ENCODE measurements at regions not wholly inside any gene's neighbourhood (a gene's known extent, or its start where the extent isn't known, plus 50 kb on each side); places are given as distances from the start of the nearest gene placed in this dataset.

DNA sequence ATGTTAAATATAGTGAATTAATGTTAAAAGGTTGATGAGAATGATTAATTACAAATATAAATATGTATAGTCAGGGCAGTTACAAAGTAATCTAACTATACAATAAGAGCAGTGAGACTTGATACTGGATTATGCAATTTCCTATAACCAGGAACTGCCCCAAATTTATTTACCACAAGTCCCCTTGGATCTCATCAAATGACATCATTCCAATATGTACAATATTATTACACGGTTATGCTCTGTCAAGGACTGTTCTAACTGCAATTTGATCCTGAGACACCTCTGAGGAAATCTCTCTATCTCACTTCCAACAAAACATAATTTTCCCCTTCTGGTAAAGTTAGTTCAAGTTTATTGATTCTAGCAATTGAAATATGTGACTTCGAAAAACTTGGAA, 917.6 kb downstream of the NCAM2 start:
- no peak overlapping the region for H3K27ac ChIP-seq (ENCODE audit: low read depth in 2 of 2, low read length in 1 of 2)
- WGBS (ENCODE audit: low lambda C conversion rate): 38% methylated on average over 2 of the region's 2 CpGs
- CTCF ChIA-PET: interaction anchor here (1.0 kb wide), 1 partner anchor 9 kb away, joined by 3 read pairs; no protein-coding TSS in a partner anchor

DNA sequence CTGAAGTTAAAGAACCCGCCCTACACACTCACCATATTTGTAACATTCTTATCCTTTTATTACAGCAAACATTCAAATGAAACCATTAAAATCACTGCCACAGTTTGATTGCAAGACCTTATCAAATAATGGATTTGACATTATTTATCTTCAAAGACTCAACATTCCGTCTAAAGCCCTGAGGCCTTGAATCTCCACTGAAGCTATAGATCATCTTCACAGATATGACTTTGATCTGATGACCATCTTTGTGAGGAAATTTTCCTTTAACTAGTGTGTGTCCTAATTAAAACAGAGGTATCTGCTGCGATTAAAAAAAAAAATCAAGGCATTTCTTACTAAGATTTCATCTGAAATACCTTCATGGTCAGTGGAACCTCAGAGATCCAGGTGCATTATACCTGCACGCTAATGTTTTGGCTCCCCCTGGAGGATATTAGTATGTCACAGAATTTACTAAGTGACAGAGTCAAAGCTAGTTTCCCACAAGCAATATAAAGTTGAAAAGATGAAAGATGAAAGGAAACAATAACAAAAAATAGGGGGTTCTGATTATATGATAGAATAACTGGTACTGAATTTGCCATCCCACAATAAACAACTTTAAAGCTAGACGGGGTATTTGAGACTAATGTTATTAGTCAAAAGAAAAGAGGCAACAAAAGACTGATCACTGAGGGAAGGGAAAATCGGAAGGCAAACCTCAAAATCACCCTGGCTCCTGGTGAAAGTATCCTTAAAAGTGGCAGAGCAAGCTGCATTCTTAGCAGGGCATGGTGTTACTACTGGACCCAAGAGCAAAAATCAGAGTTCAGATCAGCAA, 923.4 kb downstream of the NCAM2 start:
- no peak overlapping the region; a peak in 1 of 4 replicates for H3K4me3 ChIP-seq (ENCODE audit: low read depth in 2 of 2, low read length in 1 of 2)
- 53% methylated on average over 6 of the region's 6 CpGs for WGBS (ENCODE audit: low lambda C conversion rate)
- no peak overlapping the region for H2AFZ ChIP-seq (ENCODE audit: low read depth)
- H3K4me2 ChIP-seq: no peak overlapping the region
- peak; percentile 16 for DNase-seq
- H3K9ac ChIP-seq: no peak overlapping the region
- no peak overlapping the region for H3K27ac ChIP-seq (ENCODE audit: low read depth in 2 of 2, low read length in 1 of 2)
- H3K36me3 ChIP-seq (replicated peaks in 1 of 2; ENCODE audit: control insufficient read depth in 1 of 2, insufficient read depth in 2 of 2, low read length in 1 of 2): no peaks in the 10 kb centered on the region
- H3K79me2 ChIP-seq (ENCODE audit: insufficient read depth): no peaks in the 10 kb centered on the region
- no peaks in the 10 kb centered on the region for H4K20me1 ChIP-seq (ENCODE audit: insufficient read depth)
- ChIA-PET POLR2A (no interaction called here), CTCF (interaction anchor here (0.6 to 2.9 kb wide), 23 partner anchors 9 to 1773 kb away, joined by 3 to 22 read pairs (median 4); no protein-coding TSS in a partner anchor)
- no peaks in the 10 kb centered on the region for H3F3A ChIP-seq (replicated peaks; ENCODE audit: insufficient read depth)
- H3K4me1 ChIP-seq (ENCODE audit: control insufficient read depth in 1 of 2, insufficient read depth in 2 of 2, low read depth in 1 of 2, low read length in 1 of 2): peaks cover 0 to 4% of the 10 kb centered on the region in 2 experiments; a peak in 2 of 4 replicates
- H3K9me2 ChIP-seq: no peaks in the 10 kb centered on the region
- TF ChIP-seq GATA2 (CRISPR knock-in tag; IDR thresholded peaks at IDR 0.05): no peak
- TF ChIP-seq SMC3 (IDR thresholded peaks at IDR 0.05; ENCODE audit: low read depth, low read length): peak; percentile 79
- TF ChIP-seq, protein P1, sequence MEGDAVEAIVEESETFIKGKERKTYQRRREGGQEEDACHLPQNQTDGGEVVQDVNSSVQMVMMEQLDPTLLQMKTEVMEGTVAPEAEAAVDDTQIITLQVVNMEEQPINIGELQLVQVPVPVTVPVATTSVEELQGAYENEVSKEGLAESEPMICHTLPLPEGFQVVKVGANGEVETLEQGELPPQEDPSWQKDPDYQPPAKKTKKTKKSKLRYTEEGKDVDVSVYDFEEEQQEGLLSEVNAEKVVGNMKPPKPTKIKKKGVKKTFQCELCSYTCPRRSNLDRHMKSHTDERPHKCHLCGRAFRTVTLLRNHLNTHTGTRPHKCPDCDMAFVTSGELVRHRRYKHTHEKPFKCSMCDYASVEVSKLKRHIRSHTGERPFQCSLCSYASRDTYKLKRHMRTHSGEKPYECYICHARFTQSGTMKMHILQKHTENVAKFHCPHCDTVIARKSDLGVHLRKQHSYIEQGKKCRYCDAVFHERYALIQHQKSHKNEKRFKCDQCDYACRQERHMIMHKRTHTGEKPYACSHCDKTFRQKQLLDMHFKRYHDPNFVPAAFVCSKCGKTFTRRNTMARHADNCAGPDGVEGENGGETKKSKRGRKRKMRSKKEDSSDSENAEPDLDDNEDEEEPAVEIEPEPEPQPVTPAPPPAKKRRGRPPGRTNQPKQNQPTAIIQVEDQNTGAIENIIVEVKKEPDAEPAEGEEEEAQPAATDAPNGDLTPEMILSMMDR (IDR thresholded peaks at IDR 0.05): peak; percentile 88
- peak; percentile 88 for TF ChIP-seq RAD21 (IDR thresholded peaks at IDR 0.05; ENCODE audit: low read length)
- H3K9me3 ChIP-seq: no peaks in the 10 kb centered on the region; the same call in 1 of the 2 replicates
- H3K27me3 ChIP-seq (ENCODE audit: insufficient read depth): no peaks in the 10 kb centered on the region

More for the DNA sequence above, 917.6 kb downstream of the NCAM2 start:
- Histone ChIP-seq H4K20me1 (ENCODE audit: insufficient read depth) (no peaks in the 10 kb centered on the region), H3K4me2 (no peak overlapping the region), H3K4me3 (ENCODE audit: low read depth in 2 of 2, low read length in 1 of 2) (no peak overlapping the region), H3K9ac (no peak overlapping the region), H3K79me2 (ENCODE audit: insufficient read depth) (no peaks in the 10 kb centered on the region), H3K27me3 (ENCODE audit: insufficient read depth) (no peaks in the 10 kb centered on the region), H3K4me1 (ENCODE audit: control insufficient read depth in 1 of 2, insufficient read depth in 2 of 2, low read depth in 1 of 2, low read length in 1 of 2) (peaks cover 0 to 4% of the 10 kb centered on the region in 2 experiments; a peak in 1 of 4 replicates), H2AFZ (ENCODE audit: low read depth) (0 out of 2 replicates have a peak overlapping the region, but pooled peaks have one; percentile 29), H3K9me2 (no peaks in the 10 kb centered on the region), H3F3A (replicated peaks; ENCODE audit: insufficient read depth) (no peaks in the 10 kb centered on the region), H3K9me3 (no peaks in the 10 kb centered on the region), H3K36me3 (replicated peaks in 1 of 2; ENCODE audit: control insufficient read depth in 1 of 2, insufficient read depth in 2 of 2, low read length in 1 of 2) (no peaks in the 10 kb centered on the region)
- DNase-seq: no peak
- TF ChIP-seq MEF2A (IDR thresholded peaks at IDR 0.05; ENCODE audit: borderline replicate concordance, low read depth) (no peak), RAD21 (IDR thresholded peaks at IDR 0.05; ENCODE audit: low read length) (no peak), SMC3 (IDR thresholded peaks at IDR 0.05; ENCODE audit: low read depth, low read length) (no peak), GATA2 (CRISPR knock-in tag; IDR thresholded peaks at IDR 0.05) (no peak), YY1 (IDR thresholded peaks at IDR 0.05; ENCODE audit: low read depth) (no peak), POLR2AphosphoS5 (IDR thresholded peaks at IDR 0.05; ENCODE audit: low read depth, low read length) (no peak)
- TF ChIP-seq, protein P1 (IDR thresholded peaks at IDR 0.05): no peak
- POLR2A ChIA-PET: no interaction called here

Data from SK-N-SH (cell line).